ENCODE measurements at regions not wholly inside any gene's neighbourhood (a gene's known extent, or its start where the extent isn't known, plus 50 kb on each side); places are given as distances from the start of the nearest gene placed in this dataset.
A peak's percentile ranks its signal among the peaks of the same experiment; 100 is the strongest.

- Histone ChIP-seq H3K4me3 (no peak overlapping the region), H3K27me3 (no peaks in the 10 kb centered on the region), H3K27ac (no peak overlapping the region), H3K4me1 (peaks cover 0 to 7% of the 10 kb centered on the region in 2 donors), H3K36me3 (no peaks in the 10 kb centered on the region), H3K9me3 (no peaks in the 10 kb centered on the region)
- DNase-seq (no peak), ATAC-seq (no peak)
- intact Hi-C loops (cut with DNase I; ENCODE audit: low total_unique reads) (no loop called here), in situ Hi-C loops (cut with MboI; ENCODE audit: low sequenced_read_pairs in 4 of 4) (no loop called here)
- TF ChIP-seq, protein P1, sequence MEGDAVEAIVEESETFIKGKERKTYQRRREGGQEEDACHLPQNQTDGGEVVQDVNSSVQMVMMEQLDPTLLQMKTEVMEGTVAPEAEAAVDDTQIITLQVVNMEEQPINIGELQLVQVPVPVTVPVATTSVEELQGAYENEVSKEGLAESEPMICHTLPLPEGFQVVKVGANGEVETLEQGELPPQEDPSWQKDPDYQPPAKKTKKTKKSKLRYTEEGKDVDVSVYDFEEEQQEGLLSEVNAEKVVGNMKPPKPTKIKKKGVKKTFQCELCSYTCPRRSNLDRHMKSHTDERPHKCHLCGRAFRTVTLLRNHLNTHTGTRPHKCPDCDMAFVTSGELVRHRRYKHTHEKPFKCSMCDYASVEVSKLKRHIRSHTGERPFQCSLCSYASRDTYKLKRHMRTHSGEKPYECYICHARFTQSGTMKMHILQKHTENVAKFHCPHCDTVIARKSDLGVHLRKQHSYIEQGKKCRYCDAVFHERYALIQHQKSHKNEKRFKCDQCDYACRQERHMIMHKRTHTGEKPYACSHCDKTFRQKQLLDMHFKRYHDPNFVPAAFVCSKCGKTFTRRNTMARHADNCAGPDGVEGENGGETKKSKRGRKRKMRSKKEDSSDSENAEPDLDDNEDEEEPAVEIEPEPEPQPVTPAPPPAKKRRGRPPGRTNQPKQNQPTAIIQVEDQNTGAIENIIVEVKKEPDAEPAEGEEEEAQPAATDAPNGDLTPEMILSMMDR (IDR thresholded peaks at IDR 0.05 in 4 of 5, conservative IDR thresholded peaks at IDR 0.05 in 1 of 5) = no peak
- no peak for TF ChIP-seq POLR2A (IDR thresholded peaks at IDR 0.05)
Observed at GRCh38 chr13:99055281-99055680, 77.4 kb upstream of the DOCK9 start.

DNA sequence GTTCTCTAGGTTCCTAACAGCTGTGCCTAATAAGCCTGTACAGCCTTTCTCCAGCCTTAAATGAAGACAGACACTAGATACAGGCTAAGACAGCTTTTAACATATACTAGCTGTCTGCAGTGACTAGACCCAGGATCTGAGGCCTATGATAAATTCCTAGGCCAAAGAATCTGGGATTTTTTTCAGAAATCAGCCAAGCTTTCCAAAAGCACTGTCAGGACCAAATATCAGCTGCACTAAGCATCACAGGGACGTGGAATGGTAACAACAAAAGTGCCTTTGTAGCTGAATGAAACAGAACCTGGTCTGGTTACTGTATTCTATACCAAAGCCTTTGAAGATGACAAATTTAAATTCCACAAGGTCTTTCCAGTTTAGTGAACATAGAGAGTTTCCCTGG is 77.9 kb upstream of the DOCK9 start:
- in situ Hi-C loops (cut with MboI; ENCODE audit: low sequenced_read_pairs in 4 of 4) = no loop called here
- intact Hi-C loops (cut with DNase I; ENCODE audit: low total_unique reads) = no loop called here
- TF ChIP-seq, protein P1 (IDR thresholded peaks at IDR 0.05 in 4 of 5, conservative IDR thresholded peaks at IDR 0.05 in 1 of 5) = no peak
- no peak for TF ChIP-seq POLR2A (IDR thresholded peaks at IDR 0.05)
- H3K4me1 ChIP-seq = peaks cover 0 to 7% of the 10 kb centered on the region in 2 donors
- DNase-seq (no peak), ATAC-seq (no peak)
- H3K9me3 ChIP-seq = no peaks in the 10 kb centered on the region
- no peaks in the 10 kb centered on the region for H3K27me3 ChIP-seq
- no peak overlapping the region for H3K4me3 ChIP-seq
- H3K36me3 ChIP-seq = no peaks in the 10 kb centered on the region
- peak overlapping the region in 1 of 4 donors; percentile 16 for H3K27ac ChIP-seq

DNA sequence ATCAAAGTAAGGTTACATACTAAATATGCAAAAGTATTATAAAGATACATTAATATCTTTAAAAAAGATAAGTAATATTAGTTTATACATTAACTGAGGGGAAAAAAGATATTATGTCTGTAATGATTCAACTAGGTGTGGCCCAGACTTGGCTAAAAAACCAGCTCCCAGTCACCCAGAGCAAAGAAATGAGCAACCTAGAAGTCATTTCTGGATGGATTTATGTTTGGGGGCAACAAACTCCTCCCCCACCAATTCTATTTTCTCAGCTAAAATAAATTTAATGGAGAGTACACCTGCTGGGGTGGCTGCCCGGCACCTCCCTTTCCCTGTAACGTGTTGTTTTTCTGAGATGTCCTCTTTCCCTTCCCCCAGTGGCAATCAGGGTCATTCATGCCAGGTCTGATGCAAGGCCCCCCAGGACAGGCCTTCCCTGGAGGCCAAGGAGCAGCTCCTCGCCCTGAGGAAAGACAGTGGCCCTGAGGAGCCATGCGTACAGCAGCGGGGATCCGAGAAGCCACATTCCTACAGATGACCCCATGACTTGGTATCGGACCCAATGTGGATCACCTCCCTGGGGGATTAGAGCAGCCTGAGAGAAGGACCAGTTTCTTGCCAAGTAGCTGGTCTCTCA is 78.6 kb upstream of the DOCK9 start:
- intact Hi-C loops (cut with DNase I; ENCODE audit: low total_unique reads) = no loop called here
- no peak for DNase-seq
- Histone ChIP-seq H3K4me3 (no peak overlapping the region), H3K27ac (peak overlapping the region in 1 of 4 donors; percentile 14), H3K36me3 (no peaks in the 10 kb centered on the region), H3K9me3 (no peaks in the 10 kb centered on the region), H3K4me1 (peaks cover 0 to 2% of the 10 kb centered on the region in 2 donors), H3K27me3 (no peaks in the 10 kb centered on the region)
- in situ Hi-C loops (cut with MboI; ENCODE audit: low sequenced_read_pairs in 4 of 4) = no loop called here
- ATAC-seq = no peak
- no peak for TF ChIP-seq POLR2A (IDR thresholded peaks at IDR 0.05)
- TF ChIP-seq, protein P1 (IDR thresholded peaks at IDR 0.05 in 4 of 5, conservative IDR thresholded peaks at IDR 0.05 in 1 of 5) = no peak

- Histone ChIP-seq H3K4me3 (no peak overlapping the region), H3K27me3 (no peaks in the 10 kb centered on the region), H3K4me1 (no peaks in the 10 kb centered on the region), H3K36me3 (no peaks in the 10 kb centered on the region), H3K9me3 (no peaks in the 10 kb centered on the region), H3K27ac (peak overlapping the region in 1 of 4 donors; percentile 14)
- ATAC-seq (peak; percentile 45 to 55), DNase-seq (no peak)
- no peak for TF ChIP-seq POLR2A (IDR thresholded peaks at IDR 0.05)
- TF ChIP-seq, protein P1 (IDR thresholded peaks at IDR 0.05 in 4 of 5, conservative IDR thresholded peaks at IDR 0.05 in 1 of 5) = no peak
- intact Hi-C loops (cut with DNase I; ENCODE audit: low total_unique reads) = no loop called here
- in situ Hi-C loops (cut with MboI; ENCODE audit: low sequenced_read_pairs in 4 of 4) = no loop called here
Observed at GRCh38 chr13:99057310-99057975, 79.6 kb upstream of the DOCK9 start.

Measured in gastrocnemius medialis (tissue), 4 donors.